Stimulated activated CD4-positive, alpha-beta T cell treated with anti-CD3 and anti-CD28 coated beads, Interleukin-15, amount 100 ng/mL, for 24 hours (primary cell): ENCODE measurements at regions not wholly inside any gene's neighbourhood (a gene's known extent, or its start where the extent isn't known, plus 50 kb on each side); places are given as distances from the start of the nearest gene placed in this dataset.

ENCODE experiments used
- DNase-seq: peaks from one replicate; pipeline ENCODE4 v3.0.0-alpha.2; 2020

DNA sequence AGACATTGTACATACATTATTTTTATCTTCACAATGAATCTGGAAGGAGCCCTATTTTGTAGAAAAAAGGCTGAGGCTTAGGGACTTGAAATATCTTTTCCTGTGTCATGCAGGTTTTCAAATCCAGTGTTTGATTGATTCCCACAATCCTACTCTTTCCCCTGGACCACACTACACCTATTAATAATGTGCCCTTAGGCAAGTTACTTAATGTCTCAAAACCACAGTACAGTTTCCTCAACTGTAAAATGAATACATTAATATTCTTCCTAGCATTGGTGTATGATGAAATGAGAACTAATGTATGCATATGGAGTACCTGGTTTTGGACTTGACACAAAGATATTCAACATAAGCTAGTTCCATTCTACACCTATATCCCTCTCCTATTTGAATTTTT lies 313.3 kb upstream of the SP8 start:
- no peak for DNase-seq

DNA sequence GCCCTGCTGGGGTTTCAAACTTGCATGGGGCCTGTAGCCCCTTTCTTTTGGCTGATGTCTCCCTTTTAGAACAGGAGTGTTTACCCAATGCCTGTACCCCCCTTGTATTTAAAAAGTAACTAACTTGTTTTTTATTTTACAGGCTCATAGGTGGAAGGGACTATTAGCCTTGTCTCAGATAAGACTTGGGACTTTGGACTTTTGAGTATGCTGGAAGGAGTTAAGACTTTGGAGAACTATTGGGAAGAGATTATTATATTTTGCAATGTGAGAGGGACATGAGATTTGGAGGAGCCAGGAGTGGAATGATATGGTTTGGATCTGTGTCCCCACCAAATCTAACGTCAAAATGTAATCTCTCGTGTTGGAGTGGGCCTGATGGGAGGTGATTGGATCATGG lies 314.9 kb upstream of the SP8 start:
- DNase-seq = no peak

DNA sequence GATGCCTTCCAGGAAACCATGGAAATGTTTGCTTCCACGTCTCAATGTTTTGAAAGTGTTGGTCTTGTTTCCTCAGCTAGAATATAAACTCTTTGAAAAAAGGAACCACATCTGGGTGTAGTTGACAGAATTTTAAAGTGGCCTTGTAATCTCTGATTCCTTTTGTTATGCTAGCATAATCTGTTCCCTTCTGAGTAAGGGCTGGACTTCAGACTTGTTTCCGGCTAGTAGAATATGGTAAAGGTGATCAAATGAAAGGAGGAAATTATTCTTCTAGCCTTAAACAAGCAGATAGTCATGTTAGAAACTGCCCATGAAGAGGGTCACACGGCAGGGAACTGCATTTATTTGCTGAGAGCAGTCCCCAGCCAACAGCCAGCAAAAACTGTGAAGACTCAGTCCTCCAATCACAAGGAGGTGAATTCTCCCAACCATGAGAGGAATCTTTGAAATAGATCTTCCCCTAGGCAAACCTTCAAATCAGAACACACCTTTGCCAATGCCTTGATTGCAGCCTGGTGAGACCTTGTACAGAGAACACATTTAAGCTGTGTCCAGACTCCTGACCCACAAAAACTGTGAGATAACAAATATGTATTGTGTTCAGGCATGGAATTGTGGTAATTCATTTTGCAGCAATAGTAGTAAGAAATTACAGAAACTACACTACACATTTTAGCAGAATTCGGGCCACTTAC lies 316.9 kb upstream of the SP8 start:
- DNase-seq = no peak

DNA sequence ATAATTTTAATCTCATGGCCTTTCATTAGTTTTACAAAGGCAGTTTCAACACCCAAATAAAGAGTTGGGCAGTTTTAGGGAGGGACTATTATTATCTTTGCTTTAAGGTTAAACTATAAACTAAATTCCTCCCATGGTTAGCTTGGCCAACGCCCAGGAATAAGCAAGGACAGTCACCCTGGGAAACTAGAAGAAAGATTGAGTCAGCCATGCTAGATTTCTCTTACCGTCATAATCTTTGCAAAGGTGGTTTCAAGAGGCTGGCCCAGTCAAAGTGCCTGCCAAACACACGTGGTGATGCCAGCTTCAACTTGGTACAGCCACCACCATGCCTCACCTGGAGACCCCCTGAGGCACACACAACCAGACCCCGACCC lies 317.4 kb upstream of the SP8 start:
- DNase-seq = no peak

DNA sequence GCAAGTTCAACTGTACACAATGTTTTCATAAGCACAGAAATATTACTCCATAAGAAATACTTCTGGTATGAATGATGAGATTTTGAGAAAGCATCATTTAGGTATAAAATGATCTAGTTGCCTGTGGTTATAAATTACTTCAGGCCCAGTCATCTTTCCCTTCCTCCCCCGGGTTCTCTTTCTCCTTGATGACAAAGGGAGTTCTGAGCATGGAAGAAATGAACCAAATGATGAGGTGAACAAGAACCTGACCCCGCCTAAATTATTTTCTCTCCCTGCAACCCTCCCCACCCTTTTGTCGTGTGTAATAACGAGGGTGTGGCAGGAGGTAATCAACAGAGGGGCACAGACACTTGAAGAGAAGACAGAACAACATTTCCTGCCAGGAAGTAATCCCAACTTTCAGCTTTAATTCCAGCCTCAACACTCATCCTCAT lies 319.6 kb upstream of the SP8 start:
- peak; percentile 1 for DNase-seq

DNA sequence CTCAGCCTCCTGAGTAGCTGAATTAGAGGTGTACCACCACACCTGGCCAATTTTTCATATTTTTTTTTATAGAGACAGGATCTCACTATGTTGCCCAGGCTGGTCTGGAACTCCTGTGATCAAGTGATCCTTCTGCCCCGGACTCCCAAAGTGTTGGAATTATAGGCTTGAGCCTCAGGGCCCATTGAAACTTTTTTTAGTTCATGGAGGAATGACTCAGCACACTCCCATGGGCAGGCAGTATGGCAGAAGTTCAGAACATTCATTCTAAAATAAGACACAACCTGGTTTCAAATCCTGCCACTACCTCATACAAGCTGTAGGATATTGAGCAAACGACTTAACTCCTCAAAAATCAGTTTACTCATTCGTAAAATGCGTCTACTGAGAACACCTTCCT lies 320.4 kb upstream of the SP8 start:
- DNase-seq = no peak

DNA sequence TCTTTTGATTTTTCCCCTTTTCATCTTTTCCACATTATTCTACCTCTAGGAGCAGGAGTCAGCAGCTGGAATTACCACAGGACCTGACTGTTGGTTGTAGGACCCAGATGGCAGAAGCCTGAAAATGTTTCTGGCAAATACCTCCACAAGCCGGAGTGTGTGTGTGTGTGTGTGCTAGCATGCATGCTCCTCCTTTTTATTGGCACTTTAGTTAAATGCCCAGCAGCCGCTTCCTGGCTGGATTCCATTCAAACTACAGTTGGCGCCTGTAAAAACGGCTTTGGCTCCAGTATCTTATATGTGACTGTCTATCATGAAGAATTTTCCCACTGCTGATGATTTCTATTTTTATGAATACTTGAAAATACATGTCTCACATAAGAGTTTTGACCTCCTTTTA lies 319.7 kb upstream of the SP4 start:
- DNase-seq = no peak

DNA sequence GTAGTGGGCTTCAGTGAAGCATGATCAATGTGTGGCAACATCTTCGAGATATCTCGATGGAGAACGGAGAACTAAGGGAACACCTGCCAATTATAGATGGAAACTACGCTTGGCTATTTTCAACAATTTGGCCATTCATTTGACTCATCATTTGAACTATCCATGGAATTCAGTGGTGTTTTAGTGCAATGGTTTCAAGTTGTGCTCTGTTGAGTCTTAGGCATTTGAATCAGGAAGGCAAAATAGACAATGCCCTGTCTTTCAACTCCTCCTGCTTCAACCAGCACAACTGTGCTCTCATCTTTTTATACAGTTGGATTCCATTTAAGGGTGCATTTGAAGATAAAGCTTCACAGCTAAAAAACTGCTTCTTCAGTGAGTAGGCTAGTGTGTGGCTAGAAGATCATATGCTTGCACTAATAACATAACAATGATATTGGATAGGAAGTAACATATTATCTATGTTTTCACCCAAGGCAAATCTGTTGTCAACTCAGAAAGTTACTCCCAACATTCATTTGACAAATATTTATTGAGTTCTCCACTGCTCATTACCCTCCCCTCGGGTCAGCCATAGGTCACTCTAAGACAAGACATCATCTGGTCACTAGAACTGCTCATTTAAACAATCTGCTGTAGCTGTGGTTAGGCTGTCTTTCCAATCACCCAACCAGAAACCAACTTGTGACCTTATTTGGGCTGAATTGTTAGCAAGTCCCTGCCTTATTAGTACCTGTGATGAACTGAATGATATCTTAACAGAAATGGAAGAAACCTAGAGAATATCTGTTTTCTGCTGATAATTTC lies 314.1 kb upstream of the SP4 start:
- no peak for DNase-seq

DNA sequence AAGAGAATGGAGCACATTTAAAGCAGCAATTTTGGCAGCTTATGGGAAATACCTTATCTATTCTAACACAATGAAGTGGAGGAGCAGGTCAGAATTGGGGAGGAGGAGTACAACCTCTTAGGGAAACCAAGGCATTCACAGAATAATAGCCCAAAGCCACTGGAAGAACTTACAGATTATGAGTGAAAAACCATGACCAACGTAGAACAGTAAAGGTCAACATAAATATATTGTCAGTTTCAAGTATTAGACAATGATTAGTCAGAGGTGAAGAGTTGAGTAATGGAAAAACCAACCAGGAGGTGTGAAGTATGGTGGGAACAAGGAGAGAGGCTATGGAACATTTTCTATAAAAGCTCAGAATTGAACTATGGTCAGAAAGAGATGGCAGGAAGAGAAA lies 304.3 kb upstream of the SP4 start:
- DNase-seq = no peak

DNA sequence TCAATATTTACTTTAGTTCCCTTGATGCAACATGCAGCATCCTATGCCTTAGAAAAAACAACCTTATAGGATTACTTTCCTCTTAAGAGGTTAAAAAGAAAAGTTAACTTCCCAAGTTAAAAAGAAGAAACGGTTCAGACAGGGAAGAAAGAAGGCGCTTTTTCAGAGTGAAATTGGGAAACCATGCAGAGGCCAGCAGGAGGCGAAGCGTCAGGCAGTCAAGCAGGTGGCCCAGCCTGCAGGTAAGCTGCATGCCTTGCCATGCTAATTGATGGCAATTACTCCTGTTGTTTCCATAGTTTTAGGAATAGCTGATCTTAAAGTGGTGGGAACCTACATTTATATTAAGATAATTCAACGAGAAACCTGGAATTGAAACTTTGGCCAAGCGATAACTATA lies 302.6 kb upstream of the SP4 start:
- no peak for DNase-seq

DNA sequence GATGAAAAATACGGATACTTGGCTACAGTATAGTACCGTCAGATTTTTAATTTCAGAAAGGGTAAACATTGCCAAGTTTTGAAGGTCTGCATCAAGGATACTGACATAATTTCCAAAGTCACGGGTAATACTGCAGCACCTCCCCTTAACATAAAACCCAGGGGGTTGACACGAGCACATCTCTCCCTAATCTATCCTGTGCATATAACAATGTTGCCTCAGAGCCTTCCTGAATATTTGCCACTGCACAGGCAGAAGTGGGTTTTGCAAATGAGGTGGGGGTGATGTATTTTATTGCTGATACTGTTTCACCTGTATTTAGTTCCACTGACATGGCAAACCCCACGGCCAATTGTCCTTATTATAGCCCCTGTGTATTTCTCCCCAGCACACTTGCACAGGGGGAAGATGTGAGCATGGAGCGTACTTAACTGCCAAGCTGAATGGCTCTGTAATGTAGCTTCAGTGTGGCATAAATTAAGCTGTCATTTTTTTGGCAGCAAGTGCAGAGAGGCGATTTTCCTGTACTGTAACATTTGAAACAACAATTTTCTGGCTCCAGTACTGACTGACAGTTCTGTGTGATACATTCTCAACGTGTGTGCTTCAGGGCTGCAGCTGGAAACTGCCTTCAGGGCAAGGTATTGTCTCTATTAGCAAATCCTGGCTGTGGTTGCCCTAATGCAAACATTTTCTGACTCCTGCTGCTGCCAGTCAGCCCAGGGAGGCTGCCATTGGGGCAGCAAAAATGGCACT lies 299.6 kb upstream of the SP4 start:
- no peak for DNase-seq

DNA sequence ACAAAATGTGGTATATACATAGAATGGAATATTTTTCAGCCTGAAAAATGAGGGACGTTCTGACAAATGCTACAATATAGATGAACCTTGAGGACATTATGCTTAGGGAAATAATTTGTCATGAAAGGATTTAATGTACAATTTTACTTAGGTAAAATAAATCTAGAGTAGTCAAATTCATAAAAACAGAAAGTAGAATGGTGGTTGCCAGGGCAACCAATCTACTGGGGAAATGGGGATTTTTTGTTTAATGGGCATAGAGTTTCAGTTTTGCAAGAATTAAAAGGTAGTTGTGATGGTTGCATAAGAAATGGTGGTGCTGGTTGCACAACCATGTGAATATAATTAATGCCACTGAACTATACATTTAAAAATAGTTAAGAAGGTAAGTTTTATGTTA lies 296.0 kb upstream of the SP4 start:
- no peak for DNase-seq

DNA sequence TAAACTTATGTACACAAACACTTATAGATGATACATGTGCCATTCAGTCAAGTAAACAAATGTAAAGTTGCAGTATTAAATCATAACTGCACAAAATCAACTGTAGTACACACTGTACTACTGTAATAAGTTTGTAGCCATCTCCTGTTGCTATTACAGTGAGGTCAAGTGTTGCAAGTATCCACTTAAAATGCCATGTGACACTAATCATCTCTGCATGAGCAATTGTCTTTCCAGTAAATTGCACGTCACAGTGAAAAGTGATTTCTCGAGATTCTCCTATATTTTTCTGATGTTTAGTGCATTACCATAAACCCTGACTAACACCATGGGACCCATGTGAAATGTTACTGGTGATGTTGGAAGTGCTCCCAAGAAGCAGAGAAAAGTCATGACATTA lies 293.3 kb upstream of the SP4 start:
- DNase-seq = no peak

DNA sequence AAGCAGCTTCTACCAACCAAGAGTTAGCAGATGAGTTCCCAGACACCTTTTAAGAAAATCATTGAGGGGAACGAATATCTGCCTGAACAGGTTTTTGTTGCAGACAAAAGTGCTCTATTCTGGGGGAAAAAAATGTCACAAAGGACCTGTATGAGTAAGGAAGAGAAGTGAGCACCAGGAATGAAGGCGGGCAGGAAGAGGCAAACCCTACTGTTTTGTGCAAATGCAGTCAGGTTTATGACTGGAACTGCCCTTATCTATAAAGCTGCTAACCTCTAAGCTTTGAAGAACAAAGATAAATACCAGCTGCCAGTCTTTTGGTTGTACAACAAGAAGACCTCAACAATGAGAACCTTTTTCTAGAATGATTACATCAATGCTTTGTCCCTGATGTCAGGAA lies 292.4 kb upstream of the SP4 start:
- no peak for DNase-seq

DNA sequence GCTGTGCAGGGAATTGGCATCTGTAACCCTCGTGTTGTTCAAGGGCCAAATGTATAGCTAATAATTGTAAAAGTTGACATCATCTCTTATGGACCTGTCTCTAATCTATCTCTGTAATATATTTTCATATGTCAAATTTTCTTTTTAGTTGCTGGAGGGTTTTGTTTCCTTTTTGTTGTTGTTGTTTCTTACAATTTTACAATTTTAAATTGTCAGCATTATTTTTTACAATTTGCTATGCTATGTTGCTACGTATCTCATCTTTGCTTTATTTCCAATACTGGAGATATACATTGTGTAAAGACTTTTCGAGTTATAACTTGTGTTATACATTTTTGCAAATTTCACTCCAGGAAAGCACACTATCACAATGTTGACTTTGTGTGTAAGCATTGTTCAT lies 290.2 kb upstream of the SP4 start:
- no peak for DNase-seq

DNA sequence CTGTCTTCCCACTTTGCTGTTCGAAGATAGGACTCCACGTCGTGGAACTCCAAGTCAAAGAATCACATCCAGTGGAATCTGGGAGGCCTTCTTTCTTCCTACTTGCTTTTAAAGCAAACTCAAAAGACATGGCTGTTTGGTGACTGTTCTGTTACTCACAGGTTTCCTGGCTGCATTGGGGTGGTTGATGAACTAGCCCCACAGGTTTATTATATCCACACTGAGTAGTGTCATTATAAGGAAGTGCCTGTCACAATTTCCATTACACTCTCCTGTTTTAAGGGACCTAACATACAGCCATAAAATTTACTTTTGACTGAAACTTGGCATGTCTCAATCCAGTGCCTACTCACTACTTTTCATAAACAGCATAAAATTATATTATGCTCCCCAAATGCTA lies 287.3 kb upstream of the SP4 start:
- DNase-seq = no peak

DNA sequence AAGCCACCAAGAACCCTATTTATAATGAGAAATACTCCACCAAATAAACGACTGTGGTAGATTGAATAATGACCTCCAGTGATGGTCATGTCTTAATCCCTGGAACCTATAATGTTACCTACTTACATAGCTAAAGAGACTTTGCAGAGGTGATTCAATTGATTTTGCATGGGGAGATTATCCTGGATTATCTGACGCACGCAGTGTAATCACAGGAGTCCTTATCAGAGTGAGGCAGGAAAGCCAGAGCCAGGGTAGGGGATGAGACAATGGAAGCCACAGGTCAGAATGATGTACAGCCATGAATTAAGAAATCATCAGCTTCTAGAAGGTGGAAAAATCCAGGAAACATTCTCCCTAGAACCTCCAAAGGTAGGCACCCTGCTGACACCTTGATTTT lies 286.4 kb upstream of the SP4 start:
- DNase-seq = no peak

DNA sequence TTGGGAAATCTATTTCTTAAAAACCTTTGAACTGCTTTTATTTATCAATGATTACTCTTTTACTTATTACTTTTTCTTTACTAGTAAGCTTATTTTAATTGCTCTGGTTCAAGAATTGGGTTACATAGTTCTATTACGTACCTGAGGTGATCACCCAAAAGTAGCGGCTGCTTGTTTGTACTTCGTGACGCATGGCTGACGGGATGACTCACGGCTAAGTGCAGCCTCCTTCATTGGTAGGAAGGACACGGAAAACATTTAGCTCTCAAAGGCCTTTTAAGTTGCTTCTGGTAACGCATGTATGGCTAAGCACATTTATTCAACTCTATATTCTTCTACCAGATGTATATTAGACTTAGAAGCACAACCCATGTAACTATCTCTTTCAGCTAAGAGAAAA lies 285.8 kb upstream of the SP4 start:
- DNase-seq = no peak

DNA sequence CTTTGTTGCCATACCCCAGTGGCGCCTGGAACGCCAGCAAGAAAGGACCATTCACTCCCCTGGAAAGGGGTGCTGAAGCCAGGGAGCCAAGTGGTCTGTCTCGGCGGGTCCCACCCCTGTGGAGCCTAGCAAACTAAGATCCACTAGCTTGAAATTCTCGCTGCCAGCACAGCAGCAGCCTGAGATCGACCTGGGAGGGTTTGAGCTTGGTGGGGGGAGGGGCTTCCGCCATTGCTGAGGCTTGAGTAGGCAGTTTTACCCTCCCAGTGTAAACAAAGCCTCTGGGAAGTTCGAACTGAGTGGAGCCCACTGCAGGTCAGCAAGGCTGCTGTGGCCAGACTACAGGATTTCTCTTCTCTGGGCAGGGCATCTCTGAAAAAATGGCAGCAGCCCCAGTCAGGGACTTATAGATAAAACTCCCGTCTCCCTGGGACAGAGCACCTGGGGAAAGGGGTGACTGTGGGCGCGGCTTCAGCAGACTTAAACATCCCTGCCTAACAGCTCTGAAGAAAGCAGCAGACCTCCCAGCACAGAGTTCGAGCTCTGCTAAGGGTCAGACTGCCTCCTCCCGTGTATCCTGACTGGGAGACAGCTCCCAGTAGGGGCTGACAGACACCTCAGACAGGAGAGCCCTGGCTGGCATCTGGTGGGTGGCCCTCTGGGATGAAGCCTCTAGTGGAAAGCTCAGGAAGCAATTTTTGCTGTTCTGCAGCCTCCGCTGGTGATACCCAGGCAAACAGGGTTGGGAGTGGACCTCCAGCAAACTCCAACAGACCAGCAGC lies 281.1 kb upstream of the SP4 start:
- DNase-seq = no peak

DNA sequence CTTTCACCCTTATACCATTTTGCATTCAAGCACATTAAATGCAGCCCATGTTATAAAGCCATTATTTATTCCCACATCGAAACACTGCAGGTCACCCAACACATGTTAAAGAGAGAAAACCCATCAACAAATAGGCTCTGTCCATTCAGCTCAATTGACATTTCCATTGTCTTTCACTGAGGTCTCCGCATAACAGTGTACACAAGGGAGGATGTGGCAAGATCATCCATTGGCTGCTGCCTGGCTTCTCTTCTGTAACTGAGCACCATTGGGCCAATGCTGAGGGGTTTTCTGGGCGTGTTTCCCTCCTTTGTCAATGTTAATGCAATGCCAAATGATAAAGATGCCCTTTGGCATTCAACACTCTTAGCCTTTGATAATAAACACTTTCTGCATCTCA lies 278.1 kb upstream of the SP4 start:
- no peak for DNase-seq

DNA sequence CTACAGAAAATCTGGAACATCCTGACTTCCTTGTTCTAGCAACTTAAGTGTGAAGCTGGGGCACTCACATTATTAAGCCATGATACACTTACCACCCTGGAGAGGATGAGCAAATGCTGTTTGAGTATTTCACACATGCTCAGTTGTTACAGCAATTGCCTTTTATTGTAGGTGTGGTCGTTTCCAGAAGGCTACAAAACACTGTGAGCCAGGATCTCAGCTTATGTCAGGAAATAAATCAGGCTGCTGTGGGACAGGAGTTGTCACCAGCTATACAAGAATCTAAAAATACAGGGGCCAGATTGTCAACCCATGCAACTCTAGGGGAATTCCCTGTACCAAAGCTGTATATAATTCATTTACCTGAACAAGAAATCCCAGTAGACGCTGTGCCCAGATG lies 273.3 kb upstream of the SP4 start:
- no peak for DNase-seq

DNA sequence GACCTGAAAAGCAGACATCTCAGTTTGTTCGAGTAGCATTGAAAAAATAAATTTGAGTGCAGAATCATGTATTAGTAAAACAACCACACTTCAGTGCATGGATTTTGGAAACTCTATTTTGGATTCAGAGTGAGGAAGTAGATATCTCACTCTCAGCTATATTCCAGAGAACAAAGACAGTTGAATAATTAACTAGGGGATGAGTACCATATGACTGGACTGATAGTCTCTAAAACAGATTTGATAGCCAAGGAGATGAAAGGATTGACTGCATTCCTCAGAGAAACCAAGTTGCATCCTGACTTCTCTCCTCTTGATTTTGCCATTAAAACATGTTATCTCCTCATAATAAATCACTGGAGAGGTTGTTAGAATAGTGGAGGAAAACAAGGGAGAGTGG lies 268.4 kb upstream of the SP4 start:
- DNase-seq = no peak

DNA sequence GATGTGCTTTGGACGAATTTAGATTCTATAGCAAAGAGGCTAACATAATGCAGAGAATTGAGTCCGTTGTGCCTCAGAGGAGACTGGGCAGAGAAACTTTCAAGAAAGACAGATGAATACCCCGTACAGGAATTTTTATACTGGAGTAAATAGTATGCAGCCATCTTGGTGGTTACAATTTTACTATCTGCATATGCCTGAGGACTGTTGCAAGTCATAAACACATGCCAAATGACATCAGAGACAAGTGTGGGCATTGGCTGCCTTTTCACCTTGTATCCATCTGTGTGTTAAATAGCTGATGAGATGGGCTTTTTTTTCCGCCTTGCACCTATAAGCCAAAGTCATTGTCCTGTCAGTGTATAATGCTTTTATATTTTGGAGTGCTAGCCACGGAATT lies 267.5 kb upstream of the SP4 start:
- DNase-seq = no peak
